H4 (cell line): ENCODE measurements at regions not wholly inside any gene's neighbourhood (a gene's known extent, or its start where the extent isn't known, plus 50 kb on each side); places are given as distances from the start of the nearest gene placed in this dataset.

Source experiments
- DNase-seq: peaks from one replicate; pipeline ENCODE4 v3.0.0-alpha.2; 2015; ENCODE audit warnings: low spot score

DNA sequence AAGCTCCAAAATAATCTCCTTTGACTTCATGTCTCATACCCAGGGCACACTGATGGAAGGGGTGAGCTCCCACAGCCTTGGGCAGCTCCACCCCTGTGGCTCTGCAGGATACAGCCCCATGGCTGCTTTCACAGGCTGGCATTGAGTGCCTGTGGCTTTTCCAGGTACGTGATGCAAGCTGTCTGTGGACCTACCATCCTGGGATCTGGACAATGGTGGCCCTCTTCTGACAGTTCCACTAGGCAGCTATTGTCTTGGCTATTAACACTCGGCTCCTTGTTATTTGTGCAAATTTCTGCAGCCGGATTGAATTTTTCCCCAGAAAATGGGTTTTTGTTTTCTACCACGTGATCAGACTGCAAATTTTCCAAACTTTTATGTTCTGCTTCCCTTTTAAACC, 634.2 kb downstream of the TSN start:
- no peak for DNase-seq

- no peak for DNase-seq
These were observed 635.0 kb downstream of the TSN start for GRCh38 chr2:122390406-122390805.

- DNase-seq = no peak
These were observed 636.3 kb downstream of the TSN start for GRCh38 chr2:122391726-122392125.

- DNase-seq = no peak
These were observed 640.2 kb downstream of the TSN start for GRCh38 chr2:122395687-122396086.

- DNase-seq = no peak
These were observed 655.8 kb downstream of the TSN start for GRCh38 chr2:122411231-122411630.

GRCh38 chr2:122412360-122412759, 656.9 kb downstream of the TSN start:
- no peak for DNase-seq

DNA sequence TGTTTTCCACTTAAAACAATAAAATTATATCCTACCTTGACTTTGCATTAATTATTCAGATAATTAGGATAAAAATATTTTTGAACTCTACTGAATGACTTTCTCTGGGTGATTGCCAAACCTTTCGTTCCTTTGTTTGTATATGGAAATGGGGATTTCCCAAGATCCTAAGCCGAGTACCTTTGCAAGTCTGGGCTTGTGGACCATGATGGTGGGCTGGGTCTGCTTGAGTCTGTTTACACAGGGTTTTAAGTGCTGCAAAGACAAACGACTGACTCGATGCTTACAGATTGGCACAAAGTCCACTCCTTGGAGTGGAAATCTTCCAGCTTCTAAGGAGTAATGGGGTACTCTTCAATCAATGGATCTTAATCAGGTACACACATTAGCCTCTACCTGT, 659.5 kb downstream of the TSN start:
- DNase-seq = no peak

- no peak for DNase-seq
These were observed 661.7 kb downstream of the TSN start for GRCh38 chr2:122417114-122417513.

DNA sequence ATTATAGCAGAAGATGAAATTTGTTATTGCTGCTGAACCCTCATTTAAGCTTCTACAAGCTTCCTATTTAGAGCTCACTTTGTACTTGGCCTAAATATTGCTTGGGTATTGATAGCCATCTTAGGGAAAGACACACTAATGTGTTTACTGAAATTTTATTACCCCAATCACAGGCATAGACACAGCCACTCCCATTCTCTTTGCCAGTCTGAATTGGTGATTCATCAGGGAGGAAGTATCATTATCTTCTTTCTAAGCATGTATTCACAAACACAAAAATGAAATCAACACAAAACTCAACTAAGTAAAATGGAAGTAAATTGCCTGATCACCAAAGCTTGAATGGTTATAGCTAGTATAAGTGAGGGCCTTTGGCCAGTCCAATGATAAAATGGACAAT, 666.3 kb downstream of the TSN start:
- no peak for DNase-seq

DNA sequence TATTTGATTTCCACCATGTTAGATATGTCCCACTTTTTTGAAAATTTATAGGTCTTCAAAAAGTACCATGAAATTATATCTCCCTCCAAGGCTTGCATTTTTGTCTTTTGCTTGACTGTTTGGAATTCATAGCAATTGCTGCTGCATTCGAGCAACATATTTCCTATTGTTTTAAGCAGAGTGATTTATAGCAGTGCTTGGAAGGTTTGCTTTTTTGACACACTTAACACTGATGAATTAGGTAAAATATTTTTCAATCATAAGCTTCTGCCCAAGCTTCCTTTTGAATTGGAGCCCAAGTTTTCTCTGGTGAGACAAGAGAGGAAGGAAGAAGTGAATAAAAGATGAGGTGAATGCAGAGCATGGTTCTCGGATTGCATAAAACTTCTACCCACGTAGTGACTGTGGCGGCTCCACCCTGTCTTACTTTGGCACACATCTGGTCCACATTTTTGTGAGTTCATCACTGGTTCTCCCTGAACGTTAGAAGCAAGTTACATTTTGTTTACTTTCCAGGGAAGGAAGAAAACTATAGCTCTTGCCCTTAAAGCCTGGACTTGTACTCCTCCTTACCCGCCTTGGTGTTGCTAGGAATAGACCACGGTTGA, 667.0 kb downstream of the TSN start:
- DNase-seq = no peak

GRCh38 chr2:122423934-122424333, 668.5 kb downstream of the TSN start:
- no peak for DNase-seq

GRCh38 chr2:122433123-122433754, 677.8 kb downstream of the TSN start:
- DNase-seq = no peak

DNA sequence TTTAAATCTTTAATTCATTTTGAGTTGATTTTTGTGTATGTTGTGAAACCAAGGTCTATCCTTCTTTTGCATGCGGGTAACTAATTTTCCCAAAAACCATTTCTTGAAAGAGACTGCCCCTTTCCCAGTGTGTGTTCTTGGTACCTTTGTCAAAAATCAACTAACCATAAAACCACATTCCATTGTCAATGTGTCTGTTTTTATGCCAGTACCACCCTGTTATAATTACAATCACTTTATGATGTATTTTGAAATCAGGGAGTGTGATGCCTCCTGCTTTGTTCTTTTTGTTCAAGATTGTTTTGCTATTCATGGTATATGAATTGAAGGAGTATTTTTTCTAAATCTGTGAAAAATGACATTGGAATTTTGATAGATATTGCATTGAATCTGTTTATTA, 689.6 kb downstream of the TSN start:
- DNase-seq = no peak

GRCh38 chr2:122446761-122447160, 691.3 kb downstream of the TSN start:
- DNase-seq = no peak

DNA sequence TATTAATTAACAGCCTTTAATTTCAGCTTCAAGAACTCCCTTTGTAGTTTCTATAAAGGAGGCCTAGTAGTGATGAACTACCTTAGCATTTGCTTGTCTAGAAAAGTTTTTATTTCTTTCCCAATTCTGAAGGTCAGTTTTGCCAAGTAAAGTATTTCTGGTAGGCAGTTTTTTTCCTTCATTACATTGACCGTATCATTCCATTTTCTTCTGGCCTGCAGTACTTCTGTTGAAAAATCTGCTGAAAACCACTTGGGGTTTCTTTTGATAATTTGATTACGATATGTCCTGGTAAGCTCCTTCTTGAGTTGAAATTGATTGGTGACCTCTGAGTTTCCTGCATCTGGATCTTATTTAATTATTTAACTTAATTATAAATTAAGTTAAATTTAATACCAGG, 691.8 kb downstream of the TSN start:
- DNase-seq = no peak

GRCh38 chr2:122451040-122451439, 695.6 kb downstream of the TSN start:
- peak; percentile 22 for DNase-seq

DNA sequence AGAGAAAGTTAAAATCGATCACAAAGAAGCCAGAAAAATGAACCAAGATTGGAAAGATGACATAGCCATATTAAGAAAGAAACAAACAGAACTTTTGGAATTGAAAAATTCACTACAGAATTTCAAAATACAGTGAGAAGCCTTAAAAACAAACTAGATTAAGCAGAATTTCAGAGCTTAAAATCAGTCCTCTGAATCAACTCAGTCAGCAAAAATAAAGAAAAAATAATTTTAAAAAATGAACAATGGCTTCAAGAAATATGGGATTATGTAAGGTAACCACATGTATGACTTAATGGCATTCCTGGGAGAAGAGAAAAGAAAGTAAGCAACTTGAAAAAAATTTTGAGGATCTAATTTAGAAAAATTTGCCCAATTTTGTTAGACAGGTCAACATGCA, 696.2 kb downstream of the TSN start:
- DNase-seq = no peak

GRCh38 chr2:122469147-122469546, 713.7 kb downstream of the TSN start:
- no peak for DNase-seq

DNA sequence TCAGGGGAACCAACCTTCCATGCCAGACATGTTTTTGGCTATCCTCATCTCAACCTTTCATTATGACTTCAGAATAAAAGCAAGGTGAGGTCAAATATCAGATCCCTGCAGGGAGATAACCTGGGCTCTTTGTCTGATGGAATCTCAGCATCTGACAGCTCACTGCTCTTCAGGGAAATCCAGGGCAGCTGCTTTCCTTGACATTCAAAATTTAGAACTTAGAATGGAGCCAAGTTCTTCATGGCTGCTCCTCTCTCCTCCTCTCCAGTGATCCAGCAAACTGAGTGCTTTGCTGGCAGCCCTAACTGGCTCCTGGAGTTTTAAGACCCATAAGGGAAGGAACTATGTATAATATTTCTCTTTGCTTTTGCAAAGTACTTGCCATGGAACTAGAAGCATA, 716.3 kb downstream of the TSN start:
- no peak for DNase-seq

- no peak for DNase-seq
These were observed 722.7 kb downstream of the TSN start for GRCh38 chr2:122478117-122478516.

- DNase-seq = no peak
These were observed 723.3 kb downstream of the TSN start for GRCh38 chr2:122478771-122479170.

DNA sequence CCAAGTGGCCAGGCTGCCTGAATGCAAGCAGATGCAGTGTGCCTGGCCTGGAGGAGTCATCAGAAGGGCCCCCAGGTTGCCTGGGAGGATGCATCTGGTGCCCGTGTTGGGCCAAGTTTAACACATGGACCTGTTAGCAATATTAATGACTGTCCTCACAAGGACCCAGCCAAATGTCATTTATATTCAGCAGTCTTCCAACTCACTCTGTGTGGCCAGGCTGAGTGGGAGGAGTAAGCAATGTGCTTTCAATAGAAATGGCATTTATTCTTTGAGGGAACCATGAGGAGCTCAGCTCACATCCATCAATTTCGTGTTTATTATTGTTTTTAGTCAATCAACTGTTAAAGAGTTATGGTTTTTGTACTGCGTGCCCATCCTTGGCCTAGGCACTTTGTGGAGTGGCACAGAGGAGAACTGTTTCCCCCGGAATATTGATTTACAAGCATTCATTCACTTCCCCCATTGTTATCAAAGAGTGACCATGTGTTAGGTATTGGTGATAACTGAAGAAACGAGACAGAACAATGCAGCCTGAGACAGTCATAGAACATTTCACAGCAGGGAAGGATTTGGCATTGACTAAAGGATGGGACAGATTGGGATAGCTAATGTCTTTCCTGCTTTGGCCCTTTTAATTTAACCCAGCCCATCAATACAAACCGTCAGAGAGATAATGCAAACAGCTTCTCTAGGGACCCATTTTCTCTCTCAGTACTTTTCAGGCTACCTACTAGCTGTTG, 725.2 kb downstream of the TSN start:
- DNase-seq = no peak

GRCh38 chr2:122481244-122481622, 725.8 kb downstream of the TSN start:
- no peak for DNase-seq
